ENCODE measurements at regions not wholly inside any gene's neighbourhood (a gene's known extent, or its start where the extent isn't known, plus 50 kb on each side); places are given as distances from the start of the nearest gene placed in this dataset.
"Not testable (repeated sequence)": the region's sequence is repeated elsewhere in the genome, so short reads cannot be mapped to it uniquely, and the experiment has no call there.

DNA sequence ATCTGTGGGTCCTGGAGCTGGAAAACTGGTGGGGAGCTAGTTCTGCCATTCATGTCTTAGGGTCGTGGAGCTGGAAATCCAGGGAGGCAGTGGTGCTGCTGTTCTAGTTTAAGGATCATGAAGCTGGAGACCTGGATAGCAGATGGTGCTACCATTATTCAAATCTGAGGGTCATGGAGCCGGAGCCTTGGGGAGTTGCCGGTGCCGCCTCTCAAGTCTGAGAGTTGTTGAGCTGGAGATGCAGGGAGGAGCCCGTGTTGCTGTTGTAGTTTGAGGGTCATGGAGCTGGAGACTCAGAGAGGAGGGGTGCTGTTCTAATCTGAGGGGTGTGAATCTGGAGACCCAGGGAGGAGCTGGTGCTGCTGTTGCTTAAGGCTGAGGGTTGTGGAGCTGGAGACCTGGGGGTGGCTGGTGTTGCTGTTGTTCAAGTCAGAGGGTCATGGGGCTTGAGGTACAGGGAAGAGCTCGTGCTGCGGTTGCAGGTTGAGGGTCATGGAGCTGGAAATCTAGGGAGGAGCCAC, 86.0 kb upstream of the ZNF479 start:
- TF ChIP-seq CTCF (IDR thresholded peaks at IDR 0.05), result no peak
- H3K36me3 ChIP-seq, result no peaks in the 10 kb centered on the region
- no peaks in the 10 kb centered on the region for H3K27me3 ChIP-seq
- H3K4me3 ChIP-seq, result no peak overlapping the region
- intact Hi-C loops (cut with DNase I), result no loop called here
- DNase-seq, result peak in 2 of 6 donors; percentile 17 to 18
- H3K9me3 ChIP-seq, result no peaks in the 10 kb centered on the region
- no peaks in the 10 kb centered on the region for H3K4me1 ChIP-seq
- WGBS, 2 donors, result 55 to 67% methylated on average over 7 of the region's 7 CpGs
- FAIRE-seq, result no peak
- H3K27ac ChIP-seq, result no peak overlapping the region
- ATAC-seq, result no peak

GRCh38 chr7:57220746-57221145, 88.5 kb upstream of the ZNF479 start:
- intact Hi-C loops (cut with DNase I), result no loop called here
- TF ChIP-seq CTCF (IDR thresholded peaks at IDR 0.05), result no peak
- peak in 1 of 6 donors; percentile 11 for DNase-seq

GRCh38 chr7:57225666-57226065, 93.4 kb upstream of the ZNF479 start:
- H3K36me3 ChIP-seq, result no peaks in the 10 kb centered on the region
- intact Hi-C loops (cut with DNase I), result no loop called here
- H3K4me3 ChIP-seq, result no peak overlapping the region
- no peaks in the 10 kb centered on the region for H3K9me3 ChIP-seq
- FAIRE-seq (no peak), DNase-seq (peak in 1 of 6 donors; percentile 4), ATAC-seq (no peak)
- no peaks in the 10 kb centered on the region for H3K27me3 ChIP-seq
- H3K27ac ChIP-seq, result no peak overlapping the region
- 41 to 60% methylated on average over 4 of the region's 4 CpGs for WGBS, 2 donors
- H3K4me1 ChIP-seq, result no peaks in the 10 kb centered on the region
- TF ChIP-seq CTCF (IDR thresholded peaks at IDR 0.05), result no peak

More at GRCh38 chr7:57220746-57221145, 88.5 kb upstream of the ZNF479 start:
- WGBS, 2 donors, result 64 to 70% methylated on average over 8 of the region's 8 CpGs
- no peaks in the 10 kb centered on the region for H3K9me3 ChIP-seq
- FAIRE-seq (no peak), ATAC-seq (no peak)
- H3K4me3 ChIP-seq, result no peak overlapping the region
- no peak overlapping the region for H3K27ac ChIP-seq
- H3K4me1 ChIP-seq, result no peaks in the 10 kb centered on the region
- H3K36me3 ChIP-seq, result no peaks in the 10 kb centered on the region
- H3K27me3 ChIP-seq, result no peaks in the 10 kb centered on the region

GRCh38 chr7:57241236-57241635, 109.0 kb upstream of the ZNF479 start:
- intact Hi-C loops (cut with DNase I); FAIRE-seq; H3K27me3 ChIP-seq; H3K27ac ChIP-seq; H3K36me3 ChIP-seq; H3K4me3 ChIP-seq; H3K4me1 ChIP-seq; H3K9me3 ChIP-seq; ATAC-seq: not testable (repeated sequence)
- 56 to 81% methylated on average over 6 of the region's 6 CpGs for WGBS, 2 donors
- DNase-seq, result peak in 1 of 6 donors; percentile 16

DNA sequence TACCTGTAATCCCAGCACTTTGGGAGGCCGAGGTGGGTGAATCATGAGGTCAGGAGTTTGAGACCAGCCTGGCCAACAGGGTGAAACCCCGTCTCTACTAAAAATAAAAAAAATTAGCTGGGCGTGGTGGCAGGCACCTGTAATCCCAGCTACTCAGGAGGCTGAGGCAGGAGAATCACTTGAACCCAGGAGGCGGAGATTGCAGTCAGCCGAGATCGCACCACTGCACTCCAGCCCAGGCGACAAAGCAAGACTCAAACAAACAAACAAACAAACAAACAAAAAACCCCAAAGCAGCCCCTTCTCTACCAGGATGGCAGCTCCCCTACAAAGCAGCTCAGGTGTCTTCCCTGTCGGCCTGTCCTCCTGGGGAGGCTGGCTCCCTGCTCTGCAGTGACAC, 111.3 kb upstream of the ZNF479 start:
- intact Hi-C loops (cut with DNase I); H3K4me3 ChIP-seq; H3K27me3 ChIP-seq; H3K27ac ChIP-seq; H3K9me3 ChIP-seq; FAIRE-seq; H3K36me3 ChIP-seq; ATAC-seq; H3K4me1 ChIP-seq; DNase-seq: not testable (repeated sequence)
- WGBS, 2 donors, result 67 to 74% methylated on average over 8 of the region's 8 CpGs

DNA sequence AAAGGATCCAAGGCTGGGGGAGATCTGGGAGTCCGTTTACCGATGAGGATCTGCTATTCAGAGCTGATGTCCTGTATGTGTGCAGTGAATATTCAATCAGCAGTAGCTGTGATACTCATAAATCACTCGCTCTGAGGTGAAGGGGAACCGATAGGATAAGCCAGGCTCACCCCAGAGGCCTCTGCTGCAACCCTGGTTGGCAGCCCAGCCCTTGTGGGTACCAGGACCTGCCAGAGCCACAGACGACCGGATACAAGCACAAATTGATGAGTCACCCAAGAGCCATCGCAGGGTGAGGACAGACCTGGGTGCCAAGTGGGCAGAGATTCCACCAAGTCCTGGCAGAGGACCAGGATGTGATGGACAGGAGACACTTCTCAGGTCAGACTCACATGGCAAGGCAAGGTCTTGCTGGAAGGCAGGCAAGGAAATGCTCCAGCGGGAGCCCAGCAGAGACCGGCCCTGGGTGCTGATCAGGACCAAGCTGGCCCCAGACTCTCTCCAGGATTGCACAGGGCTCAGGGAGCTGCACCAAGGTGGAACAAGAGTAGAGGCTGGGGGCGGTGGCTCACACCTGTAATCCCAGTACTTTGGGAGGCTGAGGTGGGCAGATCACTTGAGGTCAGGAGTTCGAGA, 112.2 kb upstream of the ZNF479 start:
- peak in 1 of 6 donors; percentile 35 for DNase-seq
- H3K9me3 ChIP-seq; H3K27ac ChIP-seq; H3K36me3 ChIP-seq; H3K4me1 ChIP-seq; ATAC-seq; intact Hi-C loops (cut with DNase I); FAIRE-seq; H3K4me3 ChIP-seq; H3K27me3 ChIP-seq: not testable (repeated sequence)
- 63 to 75% methylated on average over 11 of the region's 11 CpGs for WGBS, 2 donors
